MM.1S (cell line): ENCODE measurements at regions not wholly inside any gene's neighbourhood (a gene's known extent, or its start where the extent isn't known, plus 50 kb on each side); places are given as distances from the start of the nearest gene placed in this dataset.

Source experiments
- CTCF ChIP-seq: fragments of 300-600 bp; sonication (generic); IDR thresholded peaks from 2 replicates; pipeline ENCODE4 v1.5.1; 2016; ENCODE audit warnings: antibody characterized with exemption, low read length, mixed read lengths
- EZH2phosphoT487 ChIP-seq: fragments of 300-600 bp; sonication (generic); IDR thresholded peaks from 2 replicates; pipeline ENCODE4 v1.6.1; 2018; ENCODE audit warnings: antibody characterized with exemption, low read length

- TF ChIP-seq EZH2phosphoT487 (no peak), CTCF (no peak)
These were observed 128.6 kb upstream of the CPM start for GRCh38 chr12:69061574-69061973.
